H1 (cell line): ENCODE measurements at regions not wholly inside any gene's neighbourhood (a gene's known extent, or its start where the extent isn't known, plus 50 kb on each side); places are given as distances from the start of the nearest gene placed in this dataset.

Experiments
- CTCF ChIA-PET: fragments of 300-600 bp; sonication (Branson Sonifier 250); formaldehyde crosslinking; loops from one replicate; lab custom pipeline; 2021; ENCODE audit not compliant: partially characterized antibody; lab: Charles Lee
- POLR2A ChIA-PET: fragments of 300-600 bp; sonication (Branson Sonifier 250); formaldehyde crosslinking; loops from one replicate; lab custom pipeline; 2021; ENCODE audit warnings: inconsistent platforms; ENCODE audit not compliant: partially characterized antibody; lab: Charles Lee
- DNase-seq, 2 experiments: peaks; one replicate each; pipeline versions ENCODE4 v3.0.0 to v3.0.0-alpha.2; 2010 to 2022; ENCODE audit warnings: low spot score in 2 of 2, low read depth in 1 of 2, mixed read lengths in 1 of 2
- FAIRE-seq: peaks from 2 replicates; lab custom pipeline; 2011; peaks lifted over from hg19 to GRCh38; lab: Jason Lieb, UNC
- H2AFZ ChIP-seq: 2 replicates; pipeline ENCODE4 v1.8.1; 2012; ENCODE audit warnings: low read length, inconsistent platforms
- H2AK5ac ChIP-seq: 2 replicates; pipeline ENCODE4 v1.6.1; 2013; ENCODE audit warnings: low read depth, low read length
- H2BK120ac ChIP-seq: replicated peaks from 2 replicates; pipeline ENCODE3; 2013; ENCODE audit warnings: low read depth, low read length, inconsistent platforms
- H2BK12ac ChIP-seq: 2 replicates; pipeline ENCODE4 v1.6.1; 2013; ENCODE audit warnings: low read depth, low read length
- H2BK15ac ChIP-seq: 2 replicates; pipeline ENCODE4 v1.6.1; 2013; ENCODE audit warnings: low read length
- H2BK20ac ChIP-seq: 2 replicates; pipeline ENCODE4 v1.6.1; 2013; ENCODE audit warnings: low read length
- H2BK5ac ChIP-seq: 2 replicates; pipeline ENCODE4 v1.6.1; 2013; ENCODE audit warnings: low read depth, low read length
- H3K14ac ChIP-seq: 2 replicates; pipeline ENCODE4 v1.6.1; 2013; ENCODE audit warnings: inconsistent platforms; ENCODE audit not compliant: insufficient read length
- H3K18ac ChIP-seq: 2 replicates; pipeline ENCODE4 v1.6.1; 2013; ENCODE audit warnings: low read length; ENCODE audit errors: extremely low read depth
- H3K23ac ChIP-seq: 2 replicates; pipeline ENCODE4 v1.6.1; 2013; ENCODE audit warnings: inconsistent platforms; ENCODE audit not compliant: insufficient read length
- H3K23me2 ChIP-seq: 2 replicates; pipeline ENCODE4 v1.6.1; 2013; ENCODE audit warnings: low read depth, low read length
- H3K27ac ChIP-seq: 2 replicates; pipeline ENCODE4 v1.6.1; 2011; ENCODE audit warnings: low read depth, low read length, inconsistent platforms
- H3K27me3 ChIP-seq, 4 experiments: replicated peaks in 1 of 4; 1 replicate in 1 of 4; 2 replicates in 3 of 4; pipeline versions ENCODE4 v1.6.1 to v1.8.1; 2011 to 2013; ENCODE audit warnings: low read length in 3 of 4, mild to moderate bottlenecking in 3 of 4, inconsistent platforms in 2 of 4, mixed read lengths in 2 of 4, moderate library complexity in 1 of 4; ENCODE audit not compliant: control insufficient read depth in 3 of 4, insufficient read depth in 3 of 4; ENCODE audit errors: extremely low read depth in 1 of 4
- H3K36me3 ChIP-seq, 4 experiments: 2 replicates each; pipeline versions ENCODE4 v1.6.1 to v1.8.1; 2011 to 2013; ENCODE audit warnings: mild to moderate bottlenecking in 4 of 4, low read length in 3 of 4, moderate library complexity in 2 of 4, control low read depth in 1 of 4, inconsistent platforms in 1 of 4; ENCODE audit not compliant: insufficient read depth in 4 of 4, control insufficient read depth in 2 of 4
- H3K4ac ChIP-seq: replicated peaks from 2 replicates; pipeline ENCODE3; 2013; ENCODE audit warnings: low read length, low read depth, mixed read lengths, inconsistent platforms; ENCODE audit not compliant: insufficient read length
- H3K4me1 ChIP-seq, 4 experiments: replicated peaks in 1 of 4; 1 replicate in 1 of 4; 2 replicates in 3 of 4; pipeline versions ENCODE4 v1.6.1 to v1.8.1; 2011 to 2013; ENCODE audit warnings: low read length in 3 of 4, inconsistent platforms in 2 of 4, mixed read lengths in 1 of 4; ENCODE audit not compliant: insufficient read depth in 4 of 4, control insufficient read depth in 3 of 4
- H3K4me2 ChIP-seq, 2 experiments: 2 replicates each; pipeline versions ENCODE4 v1.6.1 to v1.8.1; 2011 to 2013; ENCODE audit warnings: low read depth in 2 of 2, low read length in 2 of 2, control low read depth in 1 of 2, inconsistent platforms in 1 of 2, mild to moderate bottlenecking in 1 of 2; ENCODE audit not compliant: insufficient read depth in 1 of 2
- H3K4me3 ChIP-seq, 4 experiments: fragments of 200-600, 300-600 bp in 1 of 4; sonication (generic), shearing (Covaris generic), sonication (Bioruptor Twin) in 1 of 4; 2 replicates each; pipeline versions ENCODE4 v1.5.1 to v1.8.1; 2011 to 2016; ENCODE audit warnings: low read length in 4 of 4, low read depth in 3 of 4, control low read depth in 2 of 4, inconsistent platforms in 2 of 4, mild to moderate bottlenecking in 2 of 4, mixed read lengths in 1 of 4, moderate library complexity in 1 of 4; ENCODE audit not compliant: insufficient read depth in 2 of 4; ENCODE audit errors: extremely low read depth in 1 of 4
- H3K56ac ChIP-seq: replicated peaks from 2 replicates; pipeline ENCODE3; 2013; ENCODE audit warnings: low read depth, mild to moderate bottlenecking, mixed read lengths, low read length, inconsistent platforms; ENCODE audit not compliant: insufficient read length
- H3K79me1 ChIP-seq: 2 replicates; pipeline ENCODE4 v1.6.1; 2013; ENCODE audit warnings: low read depth, low read length, control low read depth
- H3K79me2 ChIP-seq, 2 experiments: 2 replicates each; pipeline versions ENCODE4 v1.6.1 to v1.8.1; 2012 to 2013; ENCODE audit warnings: low read length in 2 of 2, mild to moderate bottlenecking in 2 of 2, inconsistent platforms in 1 of 2; ENCODE audit not compliant: insufficient read depth in 2 of 2, control insufficient read depth in 1 of 2
- H3K9ac ChIP-seq, 4 experiments: replicated peaks in 1 of 4; 1 replicate in 1 of 4; 2 replicates in 3 of 4; pipeline versions ENCODE4 v1.6.1 to v1.8.1; 2011 to 2013; ENCODE audit warnings: low read depth in 3 of 4, low read length in 3 of 4, control low read depth in 2 of 4, mild to moderate bottlenecking in 2 of 4, moderate library complexity in 2 of 4, inconsistent platforms in 1 of 4; ENCODE audit errors: extremely low read depth in 1 of 4
- H3K9me3 ChIP-seq, 2 experiments: 2 replicates each; pipeline versions ENCODE4 v1.6.1 to v1.8.1; 2012 to 2013; ENCODE audit warnings: mild to moderate bottlenecking in 2 of 2, moderate library complexity in 2 of 2, control low read depth in 1 of 2, inconsistent platforms in 1 of 2, low read depth in 1 of 2, low read length in 1 of 2, mixed read lengths in 1 of 2; ENCODE audit not compliant: insufficient read depth in 2 of 2
- H4K20me1 ChIP-seq, 2 experiments: replicated peaks in 1 of 2; 2 replicates each; pipeline versions ENCODE3 to v1.8.1; 2011 to 2013; ENCODE audit warnings: inconsistent platforms in 2 of 2, low read length in 2 of 2, mild to moderate bottlenecking in 1 of 2; ENCODE audit not compliant: insufficient read depth in 2 of 2, control insufficient read depth in 1 of 2
- H4K5ac ChIP-seq: 2 replicates; pipeline ENCODE4 v1.6.1; 2013; ENCODE audit warnings: low read length, low read depth, mixed read lengths, inconsistent platforms; ENCODE audit not compliant: insufficient read length
- H4K8ac ChIP-seq: 2 replicates; pipeline ENCODE4 v1.8.0; 2013; ENCODE audit warnings: mild to moderate bottlenecking, moderate library complexity, low read length, inconsistent platforms; ENCODE audit not compliant: insufficient read depth; ENCODE audit errors: extremely low read depth
- H4K91ac ChIP-seq: replicated peaks from 2 replicates; pipeline ENCODE3; 2013; ENCODE audit warnings: low read length, mixed read lengths, inconsistent platforms; ENCODE audit not compliant: insufficient read length
- CBX5 ChIP-seq: fragments of 300-800, 300-1000 bp; sonication (generic); IDR thresholded peaks from 2 replicates; pipeline ENCODE4 v1.7.1; 2016; ENCODE audit warnings: antibody characterized with exemption, low read length, low read depth
- CEBPB ChIP-seq: IDR thresholded peaks from 2 replicates; pipeline ENCODE4 v1.6.1; 2012; ENCODE audit warnings: low read depth, low read length
- CHD2 ChIP-seq: IDR thresholded peaks from 2 replicates; pipeline ENCODE4 v1.6.1; 2012; ENCODE audit warnings: low read length, improper control_type of control experiment
- FOSL1 ChIP-seq: IDR thresholded peaks from 2 replicates; pipeline ENCODE4 v1.6.1; 2011; ENCODE audit warnings: mild to moderate bottlenecking, low read depth, low read length, moderate library complexity; ENCODE audit not compliant: insufficient read depth
- KDM5A ChIP-seq: fragments of 200-600 bp; IDR thresholded peaks from 2 replicates; pipeline ENCODE4 v1.7.1; 2012; ENCODE audit warnings: mild to moderate bottlenecking, low read length, inconsistent platforms, mixed read lengths
- RFX5 ChIP-seq: IDR thresholded peaks from 2 replicates; pipeline ENCODE4 v1.6.1; 2011; ENCODE audit warnings: low read depth, low read length, improper control_type of control experiment, borderline replicate concordance
- RXRA ChIP-seq: IDR thresholded peaks from 2 replicates; pipeline ENCODE4 v1.6.1; 2011; ENCODE audit warnings: low read depth, mild to moderate bottlenecking, low read length, moderate library complexity; ENCODE audit not compliant: insufficient read depth
- TBP ChIP-seq: IDR thresholded peaks from 2 replicates; pipeline ENCODE4 v1.6.1; 2011; ENCODE audit warnings: low read depth, low read length, improper control_type of control experiment
- WGBS, 2 experiments: shearing (Covaris generic) in 1 of 2; methylation state at CpG; one replicate each; pipeline versions ENCODE4 v1.1.6 to v1.1.7; 2013 to 2015; ENCODE audit warnings: low lambda C conversion rate in 2 of 2, mixed read lengths in 2 of 2, inconsistent platforms in 1 of 2, low coverage in 1 of 2, missing lambda C conversion rate in 1 of 2; ENCODE audit not compliant: insufficient replicate concordance in 2 of 2, insufficient coverage in 1 of 2, insufficient read length in 1 of 2; ENCODE audit errors: extremely low coverage in 1 of 2, missing lambda C conversion rate in 1 of 2; 5-methylcytosine and 5-hydroxymethylcytosine counted together
- TF ChIP-seq, protein P1 (sequence below): IDR thresholded peaks from 2 replicates; pipeline ENCODE4 v1.6.1; 2011; ENCODE audit warnings: low read length, improper control_type of control experiment
- TF ChIP-seq, protein P2 (sequence below): IDR thresholded peaks from 2 replicates; pipeline ENCODE4 v1.6.1; 2012; ENCODE audit warnings: low read length, inconsistent platforms

DNA sequence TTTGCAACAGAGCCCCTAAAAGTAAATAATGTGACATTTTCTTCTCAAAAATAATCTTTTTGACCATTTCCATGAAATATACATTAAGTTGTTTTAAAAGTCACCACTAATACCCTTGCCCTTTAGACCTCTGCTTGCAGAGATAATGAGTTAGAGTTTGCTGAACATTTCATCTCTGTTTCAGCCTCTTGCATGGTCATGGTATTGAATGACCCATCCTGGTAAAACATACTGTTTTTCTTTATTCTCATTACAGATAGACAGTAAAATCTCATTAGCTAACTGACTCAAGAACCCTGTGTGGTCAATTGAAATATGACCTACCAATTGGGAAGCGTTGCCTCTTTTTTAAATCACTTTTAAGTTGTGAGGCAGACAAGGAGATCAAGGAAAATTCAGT, 916.7 kb downstream of the PDHA2 start:
- no peak overlapping the region for H3K23ac ChIP-seq

More for the DNA sequence above, 916.7 kb downstream of the PDHA2 start:
- Histone ChIP-seq H4K8ac (no peak overlapping the region), H3K4ac (no peak overlapping the region), H4K91ac (no peak overlapping the region), H3K18ac (no peak overlapping the region), H3K56ac (no peak overlapping the region), H2AFZ (no peak overlapping the region), H2AK5ac (no peak overlapping the region), H3K27me3 (peaks cover 0 to 1% (median 0%) of the 10 kb centered on the region in 4 experiments; a peak in 1 of 7 replicates), H3K23me2 (no peaks in the 10 kb centered on the region), H3K14ac (no peak overlapping the region), H3K27ac (no peak overlapping the region), H3K4me2 (no peak overlapping the region), H2BK5ac (no peak overlapping the region), H3K4me3 (no peak overlapping the region), H2BK120ac (no peak overlapping the region), H3K36me3 (no peaks in the 10 kb centered on the region), H2BK15ac (no peak overlapping the region), H3K79me2 (no peaks in the 10 kb centered on the region), H4K20me1 (no peaks in the 10 kb centered on the region), H2BK20ac (no peak overlapping the region), H4K5ac (no peak overlapping the region), H3K9ac (no peak overlapping the region), H3K79me1 (no peaks in the 10 kb centered on the region), H3K9me3 (no peaks in the 10 kb centered on the region), H3K4me1 (no peaks in the 10 kb centered on the region), H2BK12ac (no peak overlapping the region)
- TF ChIP-seq FOSL1 (no peak), KDM5A (no peak), CEBPB (no peak), TBP (no peak), CBX5 (no peak), RXRA (no peak), RFX5 (no peak), CHD2 (no peak)
- TF ChIP-seq, protein P1, sequence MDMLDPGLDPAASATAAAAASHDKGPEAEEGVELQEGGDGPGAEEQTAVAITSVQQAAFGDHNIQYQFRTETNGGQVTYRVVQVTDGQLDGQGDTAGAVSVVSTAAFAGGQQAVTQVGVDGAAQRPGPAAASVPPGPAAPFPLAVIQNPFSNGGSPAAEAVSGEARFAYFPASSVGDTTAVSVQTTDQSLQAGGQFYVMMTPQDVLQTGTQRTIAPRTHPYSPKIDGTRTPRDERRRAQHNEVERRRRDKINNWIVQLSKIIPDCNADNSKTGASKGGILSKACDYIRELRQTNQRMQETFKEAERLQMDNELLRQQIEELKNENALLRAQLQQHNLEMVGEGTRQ: no peak
- TF ChIP-seq, protein P2, sequence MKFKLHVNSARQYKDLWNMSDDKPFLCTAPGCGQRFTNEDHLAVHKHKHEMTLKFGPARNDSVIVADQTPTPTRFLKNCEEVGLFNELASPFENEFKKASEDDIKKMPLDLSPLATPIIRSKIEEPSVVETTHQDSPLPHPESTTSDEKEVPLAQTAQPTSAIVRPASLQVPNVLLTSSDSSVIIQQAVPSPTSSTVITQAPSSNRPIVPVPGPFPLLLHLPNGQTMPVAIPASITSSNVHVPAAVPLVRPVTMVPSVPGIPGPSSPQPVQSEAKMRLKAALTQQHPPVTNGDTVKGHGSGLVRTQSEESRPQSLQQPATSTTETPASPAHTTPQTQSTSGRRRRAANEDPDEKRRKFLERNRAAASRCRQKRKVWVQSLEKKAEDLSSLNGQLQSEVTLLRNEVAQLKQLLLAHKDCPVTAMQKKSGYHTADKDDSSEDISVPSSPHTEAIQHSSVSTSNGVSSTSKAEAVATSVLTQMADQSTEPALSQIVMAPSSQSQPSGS: no peak
- no peak for FAIRE-seq
- ChIA-PET POLR2A (no interaction called here), CTCF (no interaction called here)
- no peak for DNase-seq
- WGBS, 2 experiments: 100% methylated on average over 1 of the region's 1 CpG; no CpG with 5 or more reads in 1 of the 2 experiments
